ENCODE measurements at regions not wholly inside any gene's neighbourhood (a gene's known extent, or its start where the extent isn't known, plus 50 kb on each side); places are given as distances from the start of the nearest gene placed in this dataset.

GRCh38 chr11:22042081-22042480 lies 150.8 kb upstream of the ANO5 start:
- no peak for FAIRE-seq

GRCh38 chr11:22044126-22044525 lies 148.8 kb upstream of the ANO5 start:
- H3K4me3 ChIP-seq (replicated peaks in 1 of 3; ENCODE audit: insufficient read depth in 1 of 3, low read depth in 1 of 3, low read length in 3 of 3), result no peak overlapping the region
- H2AFZ ChIP-seq (ENCODE audit: low read depth, low read length), result no peak overlapping the region
- DNase-seq (ENCODE audit: low read depth, low spot score), result no peak
- no peak overlapping the region for H3K4me2 ChIP-seq (ENCODE audit: insufficient read depth, low read length)
- no peaks in the 10 kb centered on the region for H3K27me3 ChIP-seq (ENCODE audit: control insufficient read depth in 2 of 2, insufficient read depth in 2 of 2, low read length in 2 of 2)
- intact Hi-C loops (cut with micrococcal nuclease), result no loop called here
- H3K9me3 ChIP-seq (replicated peaks; ENCODE audit: control insufficient read depth, insufficient read depth, low read length), result peaks cover 3% of the 10 kb centered on the region
- H4K20me1 ChIP-seq (replicated peaks; ENCODE audit: control insufficient read depth, extremely low read depth, insufficient read depth, low read length), result no peaks in the 10 kb centered on the region
- H3K27ac ChIP-seq (ENCODE audit: insufficient read depth, low read depth, low read length), result no peak overlapping the region
- no peak overlapping the region for H3K9ac ChIP-seq (replicated peaks; ENCODE audit: extremely low read depth, insufficient read depth, low read length)
- no peaks in the 10 kb centered on the region for H3K9me1 ChIP-seq (replicated peaks; ENCODE audit: control insufficient read depth, extremely low read depth, insufficient read depth, low read length)
- TF ChIP-seq JUN (IDR thresholded peaks at IDR 0.05; ENCODE audit: borderline replicate concordance, insufficient read depth, insufficient read length, low read depth), result no peak
- no peak for TF ChIP-seq FOS (IDR thresholded peaks at IDR 0.05; ENCODE audit: borderline replicate concordance, insufficient read depth, low read length)
- TF ChIP-seq CTCF (IDR thresholded peaks at IDR 0.05; ENCODE audit: extremely low read depth in 1 of 2, insufficient read depth in 1 of 2, low read depth in 1 of 2, low read length in 2 of 2), result no peak
- POLR2A ChIA-PET, result no interaction called here
- H3K36me3 ChIP-seq (ENCODE audit: control insufficient read depth in 2 of 2, extremely low read depth in 1 of 2, insufficient read depth in 2 of 2, low read length in 2 of 2), result no peaks in the 10 kb centered on the region
- H3K4me1 ChIP-seq (ENCODE audit: control insufficient read depth, extremely low read depth, insufficient read depth, low read length), result no peaks in the 10 kb centered on the region
- FAIRE-seq, result no peak
- dilution Hi-C loops (cut with MboI; ENCODE audit: extremely low pct_ligation_motif_present, low sequenced_read_pairs), result no loop called here
- CTCF ChIA-PET, result no interaction called here
- BruUV-seq (replicated peaks), result no TSS peak
- no peaks in the 10 kb centered on the region for H3K79me2 ChIP-seq (ENCODE audit: control insufficient read depth, insufficient read depth, low read length)

More at GRCh38 chr11:22042081-22042480, 150.8 kb upstream of the ANO5 start:
- intact Hi-C loops (cut with micrococcal nuclease), result no loop called here
- H3K4me2 ChIP-seq (ENCODE audit: insufficient read depth, low read length), result no peak overlapping the region
- no peak overlapping the region for H3K9ac ChIP-seq (replicated peaks; ENCODE audit: extremely low read depth, insufficient read depth, low read length)
- TF ChIP-seq CTCF (IDR thresholded peaks at IDR 0.05; ENCODE audit: extremely low read depth in 1 of 2, insufficient read depth in 1 of 2, low read depth in 1 of 2, low read length in 2 of 2), result no peak
- peaks cover 4% of the 10 kb centered on the region for H3K9me3 ChIP-seq (replicated peaks; ENCODE audit: control insufficient read depth, insufficient read depth, low read length)
- no peak for DNase-seq (ENCODE audit: low read depth, low spot score)
- no peaks in the 10 kb centered on the region for H3K36me3 ChIP-seq (ENCODE audit: control insufficient read depth in 2 of 2, extremely low read depth in 1 of 2, insufficient read depth in 2 of 2, low read length in 2 of 2)
- ChIA-PET CTCF (no interaction called here), POLR2A (no interaction called here)
- H3K4me3 ChIP-seq (replicated peaks in 1 of 3; ENCODE audit: insufficient read depth in 1 of 3, low read depth in 1 of 3, low read length in 3 of 3), result no peak overlapping the region
- BruUV-seq (replicated peaks), result no TSS peak
- no peaks in the 10 kb centered on the region for H3K4me1 ChIP-seq (ENCODE audit: control insufficient read depth, extremely low read depth, insufficient read depth, low read length)
- H3K27ac ChIP-seq (ENCODE audit: insufficient read depth, low read depth, low read length), result no peak overlapping the region
- no peaks in the 10 kb centered on the region for H3K79me2 ChIP-seq (ENCODE audit: control insufficient read depth, insufficient read depth, low read length)
- no peaks in the 10 kb centered on the region for H4K20me1 ChIP-seq (replicated peaks; ENCODE audit: control insufficient read depth, extremely low read depth, insufficient read depth, low read length)
- dilution Hi-C loops (cut with MboI; ENCODE audit: extremely low pct_ligation_motif_present, low sequenced_read_pairs), result no loop called here
- H3K9me1 ChIP-seq (replicated peaks; ENCODE audit: control insufficient read depth, extremely low read depth, insufficient read depth, low read length), result no peaks in the 10 kb centered on the region
- no peaks in the 10 kb centered on the region for H3K27me3 ChIP-seq (ENCODE audit: control insufficient read depth in 2 of 2, insufficient read depth in 2 of 2, low read length in 2 of 2)
- no peak overlapping the region for H2AFZ ChIP-seq (ENCODE audit: low read depth, low read length)

All from endothelial cell of umbilical vein (primary cell).